Prostate gland (tissue), 2 donors: ENCODE measurements at regions not wholly inside any gene's neighbourhood (a gene's known extent, or its start where the extent isn't known, plus 50 kb on each side); places are given as distances from the start of the nearest gene placed in this dataset.

ENCODE experiments used
- POLR2A ChIP-seq: fragments of 450-650 bp; IDR thresholded peaks from one replicate; pipeline ENCODE4 v1.6.1; 2016; ENCODE audit warnings: antibody characterized with exemption, mild to moderate bottlenecking
- POLR2AphosphoS5 ChIP-seq: sonication (generic); formaldehyde crosslinking; IDR thresholded peaks from one replicate; pipeline ENCODE4 v1.6.1; 2017; ENCODE audit warnings: antibody characterized with exemption
- TF ChIP-seq, protein P1 (sequence below), 4 experiments: fragments of 200-600 bp in 2 of 4; fragments of 450-650 bp in 2 of 4; sonication (generic) in 2 of 4; IDR thresholded peaks; 1 replicate in 3 of 4; 2 replicates in 1 of 4; pipeline ENCODE4 v1.5.1; 2016 to 2019; ENCODE audit warnings: antibody characterized with exemption in 4 of 4, mild to moderate bottlenecking in 2 of 4, moderate library complexity in 2 of 4

GRCh38 chr3:24006-24405 lies 172.6 kb upstream of the CHL1 start:
- TF ChIP-seq, protein P1, sequence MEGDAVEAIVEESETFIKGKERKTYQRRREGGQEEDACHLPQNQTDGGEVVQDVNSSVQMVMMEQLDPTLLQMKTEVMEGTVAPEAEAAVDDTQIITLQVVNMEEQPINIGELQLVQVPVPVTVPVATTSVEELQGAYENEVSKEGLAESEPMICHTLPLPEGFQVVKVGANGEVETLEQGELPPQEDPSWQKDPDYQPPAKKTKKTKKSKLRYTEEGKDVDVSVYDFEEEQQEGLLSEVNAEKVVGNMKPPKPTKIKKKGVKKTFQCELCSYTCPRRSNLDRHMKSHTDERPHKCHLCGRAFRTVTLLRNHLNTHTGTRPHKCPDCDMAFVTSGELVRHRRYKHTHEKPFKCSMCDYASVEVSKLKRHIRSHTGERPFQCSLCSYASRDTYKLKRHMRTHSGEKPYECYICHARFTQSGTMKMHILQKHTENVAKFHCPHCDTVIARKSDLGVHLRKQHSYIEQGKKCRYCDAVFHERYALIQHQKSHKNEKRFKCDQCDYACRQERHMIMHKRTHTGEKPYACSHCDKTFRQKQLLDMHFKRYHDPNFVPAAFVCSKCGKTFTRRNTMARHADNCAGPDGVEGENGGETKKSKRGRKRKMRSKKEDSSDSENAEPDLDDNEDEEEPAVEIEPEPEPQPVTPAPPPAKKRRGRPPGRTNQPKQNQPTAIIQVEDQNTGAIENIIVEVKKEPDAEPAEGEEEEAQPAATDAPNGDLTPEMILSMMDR (IDR thresholded peaks at IDR 0.05): no peak
- TF ChIP-seq POLR2A: no peak
- no peak for TF ChIP-seq POLR2AphosphoS5
